WTC11 (cell line): ENCODE measurements at regions not wholly inside any gene's neighbourhood (a gene's known extent, or its start where the extent isn't known, plus 50 kb on each side); places are given as distances from the start of the nearest gene placed in this dataset.

ENCODE experiments used
- ATF2 ChIP-seq: sonication (generic); formaldehyde crosslinking; IDR thresholded peaks from 2 replicates; pipeline ENCODE4 v1.8.1; 2022; ENCODE audit warnings: low read depth, missing genetic modification reagents, borderline replicate concordance
- ATF3 ChIP-seq: sonication (generic); formaldehyde crosslinking; conservative IDR thresholded peaks from 2 replicates; pipeline ENCODE4 v1.8.1; 2022; ENCODE audit warnings: mild to moderate bottlenecking, missing genetic modification reagents
- CBFB ChIP-seq: sonication (generic); formaldehyde crosslinking; IDR thresholded peaks from 2 replicates; pipeline ENCODE4 v1.8.1; 2022; ENCODE audit warnings: mild to moderate bottlenecking, low read depth, missing genetic modification reagents
- CDX4 ChIP-seq: fragments of 250-450 bp; sonication (Bioruptor Pico); IDR thresholded peaks from 2 replicates; pipeline ENCODE4 v1.9.0; 2021; ENCODE audit warnings: moderate library complexity, mild to moderate bottlenecking, inconsistent platforms, borderline replicate concordance
- CREB1 ChIP-seq: sonication (generic); formaldehyde crosslinking; IDR thresholded peaks from 2 replicates; pipeline ENCODE4 v1.8.0; 2023; ENCODE audit warnings: mild to moderate bottlenecking, missing genetic modification reagents
- CTCF ChIP-seq: fragments of 200-600 bp; IDR thresholded peaks from 2 replicates; pipeline ENCODE4 v1.8.0; 2022; ENCODE audit warnings: antibody characterized with exemption
- NFYB ChIP-seq: sonication (generic); formaldehyde crosslinking; conservative IDR thresholded peaks from 2 replicates; pipeline ENCODE4 v1.8.0; 2022; ENCODE audit warnings: low read depth, missing genetic modification reagents
- ZMAT4 ChIP-seq: fragments of 250-450 bp; sonication (Bioruptor Pico); IDR thresholded peaks from 2 replicates; pipeline ENCODE4 v1.9.0; 2021; ENCODE audit warnings: mild to moderate bottlenecking

GRCh38 chr18:61605376-61606067, 272.3 kb downstream of the CDH20 start:
- TF ChIP-seq CTCF (no peak), ZMAT4 (CRISPR knock-in tag) (no peak), NFYB (CRISPR knock-in tag) (no peak), CREB1 (CRISPR knock-in tag) (no peak), CBFB (no peak), ATF2 (CRISPR knock-in tag) (no peak), ATF3 (CRISPR knock-in tag) (no peak), CDX4 (CRISPR knock-in tag) (no peak)
